Cardiac fibroblast (primary cell): ENCODE measurements at regions not wholly inside any gene's neighbourhood (a gene's known extent, or its start where the extent isn't known, plus 50 kb on each side); places are given as distances from the start of the nearest gene placed in this dataset.

Experiments
- DNase-seq, 2 donors: peaks; one replicate each; pipeline versions ENCODE4 v3.0.0 to v3.0.0-alpha.2; 2010; ENCODE audit warnings: low read depth in 2 of 2
- H3K4me3 ChIP-seq, 2 donors: replicated peaks in 1 of 2; 1 replicate in 1 of 2; 2 replicates in 1 of 2; pipeline ENCODE4 v1.5.1; 2011; ENCODE audit warnings: low read depth in 2 of 2, low read length in 2 of 2, mild to moderate bottlenecking in 2 of 2, moderate library complexity in 1 of 2
- TF ChIP-seq, protein P1 (sequence below): IDR thresholded peaks from one replicate; pipeline ENCODE4 v1.5.1; 2011; ENCODE audit warnings: low read depth, mild to moderate bottlenecking, low read length, inconsistent platforms

GRCh38 chr2:204364860-204365535 is 180.3 kb upstream of the PARD3B start:
- TF ChIP-seq, protein P1, sequence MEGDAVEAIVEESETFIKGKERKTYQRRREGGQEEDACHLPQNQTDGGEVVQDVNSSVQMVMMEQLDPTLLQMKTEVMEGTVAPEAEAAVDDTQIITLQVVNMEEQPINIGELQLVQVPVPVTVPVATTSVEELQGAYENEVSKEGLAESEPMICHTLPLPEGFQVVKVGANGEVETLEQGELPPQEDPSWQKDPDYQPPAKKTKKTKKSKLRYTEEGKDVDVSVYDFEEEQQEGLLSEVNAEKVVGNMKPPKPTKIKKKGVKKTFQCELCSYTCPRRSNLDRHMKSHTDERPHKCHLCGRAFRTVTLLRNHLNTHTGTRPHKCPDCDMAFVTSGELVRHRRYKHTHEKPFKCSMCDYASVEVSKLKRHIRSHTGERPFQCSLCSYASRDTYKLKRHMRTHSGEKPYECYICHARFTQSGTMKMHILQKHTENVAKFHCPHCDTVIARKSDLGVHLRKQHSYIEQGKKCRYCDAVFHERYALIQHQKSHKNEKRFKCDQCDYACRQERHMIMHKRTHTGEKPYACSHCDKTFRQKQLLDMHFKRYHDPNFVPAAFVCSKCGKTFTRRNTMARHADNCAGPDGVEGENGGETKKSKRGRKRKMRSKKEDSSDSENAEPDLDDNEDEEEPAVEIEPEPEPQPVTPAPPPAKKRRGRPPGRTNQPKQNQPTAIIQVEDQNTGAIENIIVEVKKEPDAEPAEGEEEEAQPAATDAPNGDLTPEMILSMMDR: no peak
- DNase-seq: no peak

GRCh38 chr2:204365811-204366210 is 179.5 kb upstream of the PARD3B start:
- DNase-seq: no peak
- no peak overlapping the region for H3K4me3 ChIP-seq
- TF ChIP-seq, protein P1: no peak

More at GRCh38 chr2:204364860-204365535, 180.3 kb upstream of the PARD3B start:
- H3K4me3 ChIP-seq: no peak overlapping the region

DNA sequence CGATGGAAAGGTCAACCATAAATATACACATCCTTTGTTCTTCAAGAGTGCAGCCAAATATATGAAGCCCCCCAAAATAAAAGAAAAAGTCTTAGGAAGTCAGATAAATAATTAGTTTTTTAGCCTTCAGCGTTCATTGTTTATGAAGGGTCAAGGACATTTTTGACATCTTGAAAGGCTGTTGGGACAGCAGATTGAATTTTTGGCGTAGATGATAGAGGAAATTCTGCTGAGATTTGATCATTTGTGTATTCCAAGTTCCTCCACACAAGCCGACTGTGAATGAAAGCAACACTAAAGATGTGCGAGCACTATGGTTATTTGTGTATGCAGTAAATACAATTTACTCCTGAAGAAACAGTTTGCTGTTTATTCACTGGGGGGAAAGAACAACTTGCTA is 177.8 kb upstream of the PARD3B start:
- TF ChIP-seq, protein P1: no peak
- no peak overlapping the region for H3K4me3 ChIP-seq
- DNase-seq: no peak

- DNase-seq: no peak
- TF ChIP-seq, protein P1: no peak
- no peak overlapping the region for H3K4me3 ChIP-seq
Observed at GRCh38 chr2:204370172-204370718, 175.0 kb upstream of the PARD3B start.

DNA sequence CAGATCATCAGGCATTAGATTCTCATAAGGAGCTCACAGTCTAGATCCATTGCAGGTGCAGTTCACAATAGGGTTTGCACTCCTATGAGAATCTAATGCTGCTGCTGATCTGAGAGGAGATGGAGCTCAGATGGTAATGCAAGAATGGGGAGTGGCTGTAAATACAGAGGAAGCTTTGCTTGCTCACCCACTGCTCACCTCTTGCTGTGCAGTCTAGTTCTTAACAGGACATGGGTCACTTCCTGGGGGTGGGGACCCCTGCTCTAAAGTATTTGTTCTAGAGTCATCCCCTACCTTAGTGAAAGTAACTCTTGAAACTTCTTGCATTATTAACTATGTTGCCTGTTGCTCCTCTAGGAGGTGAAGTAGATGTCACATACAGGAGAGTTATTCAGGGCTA is 171.3 kb upstream of the PARD3B start:
- TF ChIP-seq, protein P1: no peak
- no peak overlapping the region for H3K4me3 ChIP-seq
- no peak for DNase-seq

- no peak for DNase-seq
- no peak overlapping the region for H3K4me3 ChIP-seq
- TF ChIP-seq, protein P1: no peak
Observed at GRCh38 chr2:204380141-204380881, 165.0 kb upstream of the PARD3B start.
